ENCODE measurements at regions not wholly inside any gene's neighbourhood (a gene's known extent, or its start where the extent isn't known, plus 50 kb on each side); places are given as distances from the start of the nearest gene placed in this dataset.
"Not testable (repeated sequence)": the region's sequence is repeated elsewhere in the genome, so short reads cannot be mapped to it uniquely, and the experiment has no call there.

DNA sequence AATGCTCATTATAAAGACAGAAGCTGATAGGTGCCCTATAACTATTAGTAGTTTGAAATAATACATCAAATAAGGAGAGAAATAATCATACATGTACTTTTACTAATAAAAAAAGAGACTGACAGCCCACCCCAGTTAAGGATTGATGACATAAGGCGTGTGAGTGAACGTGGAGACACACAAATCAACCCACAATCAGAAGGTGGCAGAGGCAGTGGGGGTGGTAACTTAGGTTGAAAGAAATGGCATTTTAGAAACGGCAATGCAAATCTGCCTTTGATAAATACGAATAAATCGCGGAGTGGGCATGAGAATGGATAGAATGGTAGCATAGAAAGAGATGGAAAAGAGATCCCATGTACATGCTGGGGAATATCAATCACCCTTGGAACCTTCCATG lies 256.2 kb upstream of the ATP10A start:
- Histone ChIP-seq H3K27me3 (no peaks in the 10 kb centered on the region), H3K4me3 (no peak overlapping the region), H3K36me3 (no peaks in the 10 kb centered on the region), H3K27ac (no peak overlapping the region), H3K9me3 (no peaks in the 10 kb centered on the region), H3K4me1 (no peaks in the 10 kb centered on the region)
- intact Hi-C loops (cut with DNase I; ENCODE audit: low total_unique reads): loop anchor here (10.0 kb wide), 1 partner anchor 55 kb away; no protein-coding TSS in a partner anchor
- TF ChIP-seq, protein P1, sequence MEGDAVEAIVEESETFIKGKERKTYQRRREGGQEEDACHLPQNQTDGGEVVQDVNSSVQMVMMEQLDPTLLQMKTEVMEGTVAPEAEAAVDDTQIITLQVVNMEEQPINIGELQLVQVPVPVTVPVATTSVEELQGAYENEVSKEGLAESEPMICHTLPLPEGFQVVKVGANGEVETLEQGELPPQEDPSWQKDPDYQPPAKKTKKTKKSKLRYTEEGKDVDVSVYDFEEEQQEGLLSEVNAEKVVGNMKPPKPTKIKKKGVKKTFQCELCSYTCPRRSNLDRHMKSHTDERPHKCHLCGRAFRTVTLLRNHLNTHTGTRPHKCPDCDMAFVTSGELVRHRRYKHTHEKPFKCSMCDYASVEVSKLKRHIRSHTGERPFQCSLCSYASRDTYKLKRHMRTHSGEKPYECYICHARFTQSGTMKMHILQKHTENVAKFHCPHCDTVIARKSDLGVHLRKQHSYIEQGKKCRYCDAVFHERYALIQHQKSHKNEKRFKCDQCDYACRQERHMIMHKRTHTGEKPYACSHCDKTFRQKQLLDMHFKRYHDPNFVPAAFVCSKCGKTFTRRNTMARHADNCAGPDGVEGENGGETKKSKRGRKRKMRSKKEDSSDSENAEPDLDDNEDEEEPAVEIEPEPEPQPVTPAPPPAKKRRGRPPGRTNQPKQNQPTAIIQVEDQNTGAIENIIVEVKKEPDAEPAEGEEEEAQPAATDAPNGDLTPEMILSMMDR (IDR thresholded peaks at IDR 0.05): no peak
- DNase-seq: no peak

DNA sequence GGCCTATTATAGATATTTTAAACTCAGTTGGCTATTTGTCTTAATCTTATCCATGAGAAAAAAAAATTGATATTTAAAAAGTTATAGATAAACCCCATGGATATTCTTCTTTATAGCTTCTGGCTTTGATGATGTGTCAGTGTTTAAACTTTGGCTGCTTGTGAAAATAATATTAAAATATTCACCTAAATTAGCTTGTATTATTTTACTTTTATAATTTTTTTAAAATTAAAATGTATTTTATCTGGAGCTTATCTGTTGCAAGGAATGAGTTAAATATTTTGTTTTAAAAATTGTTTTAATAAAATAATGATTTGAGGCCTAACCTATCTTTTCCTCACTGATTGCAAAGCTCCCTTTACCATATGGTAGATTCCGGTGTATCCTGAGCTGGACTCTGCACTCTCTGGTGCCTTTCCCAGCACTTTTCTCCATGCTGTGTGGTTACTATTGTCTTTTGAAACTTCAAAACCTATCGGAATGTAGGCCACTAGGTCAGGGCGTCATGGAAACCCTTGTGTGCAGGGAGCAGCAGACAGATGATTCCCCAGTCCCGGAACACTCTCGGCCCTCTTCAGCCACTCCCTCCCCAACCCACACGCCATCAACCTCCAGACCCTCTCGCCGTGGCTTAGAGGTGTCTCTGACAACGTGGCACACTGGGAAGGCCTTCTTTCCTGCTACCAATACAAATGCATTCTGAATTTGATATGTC lies 252.3 kb upstream of the ATP10A start:
- intact Hi-C loops (cut with DNase I; ENCODE audit: low total_unique reads): loop anchor here (10.0 kb wide), 1 partner anchor 51 kb away; no protein-coding TSS in a partner anchor
- DNase-seq: no peak
- Histone ChIP-seq H3K4me3 (no peak overlapping the region), H3K27ac (no peak overlapping the region), H3K9me3 (no peaks in the 10 kb centered on the region), H3K27me3 (no peaks in the 10 kb centered on the region), H3K4me1 (no peaks in the 10 kb centered on the region), H3K36me3 (no peaks in the 10 kb centered on the region)
- TF ChIP-seq, protein P1 (IDR thresholded peaks at IDR 0.05): no peak

DNA sequence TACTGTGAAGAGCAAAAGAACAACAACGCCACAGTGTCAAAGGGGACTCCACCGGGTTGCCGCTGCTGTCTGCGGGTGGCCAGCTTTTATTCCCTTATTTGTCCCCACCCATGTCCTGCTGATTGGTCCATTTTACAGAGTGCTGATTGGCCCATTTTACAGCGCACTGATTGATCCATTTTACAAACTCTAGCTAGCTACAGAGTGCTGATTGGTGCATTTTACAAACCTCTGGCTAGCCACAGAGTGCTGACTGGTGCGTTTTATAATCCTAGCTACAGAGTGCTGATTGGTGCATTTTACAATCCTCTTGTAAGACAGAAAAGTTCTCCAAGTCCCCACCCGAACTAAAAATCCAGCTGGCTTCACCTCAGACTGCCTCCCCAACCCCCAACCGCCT lies 251.0 kb upstream of the ATP10A start:
- H3K36me3 ChIP-seq, H3K4me1 ChIP-seq, H3K4me3 ChIP-seq, DNase-seq, H3K27me3 ChIP-seq, H3K27ac ChIP-seq, H3K9me3 ChIP-seq: not testable (repeated sequence)
- intact Hi-C loops (cut with DNase I; ENCODE audit: low total_unique reads): loop anchor here (10.0 kb wide), 1 partner anchor 49 kb away; no protein-coding TSS in a partner anchor

DNA sequence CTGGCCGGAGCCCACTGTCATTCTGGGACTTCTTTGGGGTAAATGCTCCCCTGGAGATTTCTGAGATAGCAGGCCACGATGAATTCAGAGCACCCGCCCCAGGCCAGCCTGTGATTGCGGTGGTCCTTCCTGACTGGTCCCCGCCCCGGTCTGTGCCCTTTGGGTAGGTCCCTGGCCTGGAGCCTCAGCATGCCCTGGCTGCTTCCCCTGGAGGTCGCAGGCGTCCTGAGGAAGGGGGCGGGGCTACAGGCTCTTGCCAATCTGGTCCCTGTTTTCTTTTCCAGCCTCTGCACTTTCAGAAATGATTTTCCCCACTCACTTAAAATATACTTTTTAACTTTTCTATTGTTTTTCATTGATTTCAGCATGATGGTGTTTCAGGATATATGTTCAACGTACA lies 250.2 kb upstream of the ATP10A start:
- Histone ChIP-seq H3K36me3 (no peaks in the 10 kb centered on the region), H3K27ac (no peak overlapping the region), H3K4me1 (no peaks in the 10 kb centered on the region), H3K4me3 (no peak overlapping the region), H3K27me3 (no peaks in the 10 kb centered on the region), H3K9me3 (no peaks in the 10 kb centered on the region)
- intact Hi-C loops (cut with DNase I; ENCODE audit: low total_unique reads): loop anchor here (10.0 kb wide), 1 partner anchor 48 kb away; no protein-coding TSS in a partner anchor
- TF ChIP-seq, protein P1 (IDR thresholded peaks at IDR 0.05): no peak
- DNase-seq: no peak

DNA sequence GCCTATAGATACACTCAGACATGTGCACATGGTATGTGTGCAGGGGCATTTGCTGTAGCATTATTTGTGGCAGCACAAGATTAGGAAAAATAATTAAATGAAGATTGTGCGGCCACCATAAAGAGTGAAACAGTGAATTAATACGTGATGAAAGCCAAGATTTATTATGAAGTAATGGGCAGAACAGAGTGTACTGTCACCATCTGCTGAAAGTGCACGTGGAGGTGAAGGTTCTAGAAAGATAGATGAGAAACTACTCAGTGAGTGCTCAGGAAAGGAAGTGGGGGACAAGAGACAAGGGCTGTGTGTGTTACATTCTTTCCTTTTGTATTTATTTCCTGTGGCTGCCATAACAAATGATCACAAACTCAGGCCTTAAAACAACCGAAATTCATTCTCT lies 246.1 kb upstream of the ATP10A start:
- H3K27me3 ChIP-seq: no peaks in the 10 kb centered on the region
- H3K36me3 ChIP-seq: no peaks in the 10 kb centered on the region
- TF ChIP-seq, protein P1 (IDR thresholded peaks at IDR 0.05): no peak
- no peak overlapping the region for H3K4me3 ChIP-seq
- H3K27ac ChIP-seq: no peak overlapping the region
- H3K9me3 ChIP-seq: peaks cover 0 to 6% (median 0%) of the 10 kb centered on the region in 3 donors
- intact Hi-C loops (cut with DNase I; ENCODE audit: low total_unique reads): no loop called here
- no peak for DNase-seq
- H3K4me1 ChIP-seq: no peaks in the 10 kb centered on the region

DNA sequence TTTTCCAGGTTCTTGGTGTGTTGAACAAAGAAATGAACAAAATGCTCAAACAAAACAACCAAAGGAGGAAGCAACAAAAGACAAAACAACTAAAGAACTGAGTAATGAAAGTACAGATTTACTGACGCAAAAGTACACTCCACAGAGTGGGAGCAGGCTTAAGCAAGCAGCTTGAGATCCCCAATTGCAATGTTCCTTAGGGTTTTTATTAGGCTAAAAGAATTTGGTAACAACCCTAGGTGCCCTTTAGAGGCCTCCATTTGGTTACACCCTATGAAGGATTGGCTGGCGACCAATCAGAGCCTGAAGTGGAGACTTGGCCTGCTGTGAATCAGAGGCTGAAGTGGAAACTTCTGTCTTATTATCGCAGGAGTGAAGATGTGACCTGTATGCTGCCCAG lies 243.4 kb upstream of the ATP10A start:
- H3K36me3 ChIP-seq: no peaks in the 10 kb centered on the region
- H3K27ac ChIP-seq: no peak overlapping the region
- peaks cover 0 to 5% (median 0%) of the 10 kb centered on the region in 4 donors for H3K4me1 ChIP-seq
- no peak for DNase-seq
- peaks cover 0 to 6% (median 0%) of the 10 kb centered on the region in 3 donors for H3K9me3 ChIP-seq
- TF ChIP-seq, protein P1 (IDR thresholded peaks at IDR 0.05): no peak
- no peaks in the 10 kb centered on the region for H3K27me3 ChIP-seq
- intact Hi-C loops (cut with DNase I; ENCODE audit: low total_unique reads): no loop called here
- H3K4me3 ChIP-seq: no peak overlapping the region
